HG03135 (cell line): ENCODE measurements at regions not wholly inside any gene's neighbourhood (a gene's known extent, or its start where the extent isn't known, plus 50 kb on each side); places are given as distances from the start of the nearest gene placed in this dataset.
"Not testable (repeated sequence)": the region's sequence is repeated elsewhere in the genome, so short reads cannot be mapped to it uniquely, and the experiment has no call there.

Experiments
- ATAC-seq: cut with Tn5 transposase; IDR thresholded peaks from one replicate; pipeline ENCODE4 v1.9.1; 2021; ENCODE audit warnings: mild to moderate bottlenecking, moderate library complexity; ENCODE audit not compliant: unreplicated experiment

DNA sequence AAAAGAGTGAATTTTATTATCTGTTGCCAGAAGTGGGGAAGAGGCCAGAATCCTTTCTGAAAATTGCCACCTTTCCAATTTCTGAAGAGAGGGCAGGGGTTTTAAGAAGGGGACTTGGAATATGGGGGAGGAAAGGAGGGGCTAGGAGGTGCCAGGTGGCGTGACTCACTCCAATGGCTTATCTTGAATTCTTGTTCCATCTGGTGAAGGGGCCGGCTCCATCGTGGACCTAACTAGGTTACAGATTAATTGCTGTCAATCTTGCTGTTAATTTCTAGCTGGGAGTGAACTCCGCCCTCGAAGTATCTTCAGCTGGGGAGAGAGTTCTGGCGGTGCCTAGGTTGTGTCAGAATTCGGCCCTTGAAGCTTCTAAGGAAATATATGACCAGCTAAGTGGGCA lies 138.7 kb downstream of the YTHDC2 start:
- no peak for ATAC-seq

- no peak for ATAC-seq
Measured at GRCh38 chr5:113654828-113655227, 141.3 kb downstream of the YTHDC2 start.

- no peak for ATAC-seq
Measured at GRCh38 chr5:113660206-113660605, 146.7 kb downstream of the YTHDC2 start.

- no peak for ATAC-seq
Measured at GRCh38 chr5:113660706-113661250, 147.3 kb downstream of the YTHDC2 start.

- ATAC-seq, result no peak
Measured at GRCh38 chr5:113663879-113664541, 150.5 kb downstream of the YTHDC2 start.

DNA sequence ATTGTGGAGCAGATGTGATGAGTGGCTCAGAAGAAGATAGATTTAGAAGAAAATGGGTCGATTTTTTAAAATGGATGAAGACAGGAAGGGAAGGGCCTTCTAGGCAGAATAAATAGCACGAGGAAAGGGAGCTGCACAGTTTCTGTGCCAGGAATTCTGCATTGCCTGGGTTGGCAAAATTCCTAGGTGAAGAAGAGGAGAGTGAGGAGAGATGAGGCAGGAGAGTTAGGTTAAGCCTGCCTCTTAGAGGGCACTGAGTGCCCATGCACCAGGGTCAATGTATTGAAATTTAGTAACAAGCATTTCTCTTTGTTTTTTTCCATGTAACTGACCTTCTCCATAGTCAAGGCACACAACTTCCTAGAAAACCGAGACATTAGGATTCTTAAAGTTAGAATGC lies 159.5 kb downstream of the YTHDC2 start:
- no peak for ATAC-seq

DNA sequence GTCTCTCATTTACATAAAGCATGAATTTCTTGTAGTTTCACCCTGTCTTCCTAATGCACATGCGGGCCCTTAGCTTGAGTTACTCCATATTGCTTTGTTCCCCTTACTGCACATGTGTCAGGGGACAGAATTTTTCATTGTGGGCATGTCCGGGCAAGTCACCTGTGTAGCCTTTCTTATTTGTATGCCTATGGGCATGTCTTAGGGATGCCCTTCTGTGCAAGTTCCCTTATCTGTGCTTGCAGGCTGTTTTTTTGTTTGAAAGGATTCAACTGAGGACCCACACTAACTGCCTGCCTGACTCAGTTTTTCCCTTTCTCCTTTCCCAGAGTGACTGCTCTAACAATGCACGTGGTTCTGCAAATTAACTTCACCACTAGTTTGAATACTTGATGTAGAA lies 161.7 kb downstream of the YTHDC2 start:
- ATAC-seq, result no peak

DNA sequence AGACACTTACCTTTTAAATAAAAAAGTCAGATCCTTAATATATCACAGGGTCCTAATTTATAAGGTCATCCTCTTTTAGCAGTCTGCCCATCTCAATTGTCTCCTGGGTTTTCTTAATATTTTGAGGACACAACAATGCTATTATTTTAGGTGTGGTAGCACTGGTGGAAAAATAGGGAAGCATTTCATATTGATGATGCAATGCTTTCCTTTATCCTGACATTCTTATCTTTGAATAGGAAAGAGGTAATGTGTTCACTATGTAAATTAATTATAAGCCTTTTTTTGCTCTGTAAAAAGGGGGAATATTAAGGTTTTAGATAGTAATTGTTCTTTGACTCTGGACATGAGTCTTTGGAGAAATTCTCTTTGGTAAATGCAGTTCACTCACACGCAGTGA lies 164.7 kb downstream of the YTHDC2 start:
- no peak for ATAC-seq

GRCh38 chr5:113678924-113679575 lies 165.6 kb downstream of the YTHDC2 start:
- no peak for ATAC-seq

GRCh38 chr5:113680534-113680933 lies 167.0 kb downstream of the YTHDC2 start:
- no peak for ATAC-seq

DNA sequence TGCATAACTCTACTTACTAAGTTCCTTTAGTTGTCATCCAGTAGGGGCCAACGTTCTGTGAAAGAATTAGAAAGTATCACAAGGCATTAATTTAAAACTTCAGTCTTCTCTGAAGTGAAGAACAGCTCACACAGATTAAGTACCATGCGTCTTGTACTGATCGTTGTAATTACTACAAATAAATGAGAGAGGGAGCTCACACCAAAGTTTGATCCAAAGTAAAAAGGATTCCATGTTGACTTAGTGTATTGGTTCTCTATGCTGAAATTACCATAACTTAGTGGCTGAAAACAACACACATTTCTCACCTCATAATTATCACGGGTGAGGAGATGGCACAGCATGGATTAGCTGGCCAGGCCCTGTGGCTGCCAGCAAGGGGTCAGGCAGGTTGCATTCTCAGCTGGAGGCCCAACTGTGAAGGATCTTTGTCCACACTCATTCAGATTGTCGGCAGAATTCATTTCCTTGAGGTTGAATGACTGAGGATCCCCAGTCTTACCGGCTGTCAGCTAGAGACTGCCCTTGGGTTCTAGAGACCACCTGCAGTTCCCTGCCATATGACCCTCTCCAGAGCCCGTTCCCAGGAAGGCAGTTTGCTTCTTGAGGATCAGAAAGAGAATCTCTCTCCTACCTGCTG lies 169.1 kb downstream of the YTHDC2 start:
- no peak for ATAC-seq

- ATAC-seq, result no peak
Measured at GRCh38 chr5:113683211-113683610, 169.7 kb downstream of the YTHDC2 start.

- ATAC-seq, result no peak
Measured at GRCh38 chr5:113686599-113686998, 173.1 kb downstream of the YTHDC2 start.

DNA sequence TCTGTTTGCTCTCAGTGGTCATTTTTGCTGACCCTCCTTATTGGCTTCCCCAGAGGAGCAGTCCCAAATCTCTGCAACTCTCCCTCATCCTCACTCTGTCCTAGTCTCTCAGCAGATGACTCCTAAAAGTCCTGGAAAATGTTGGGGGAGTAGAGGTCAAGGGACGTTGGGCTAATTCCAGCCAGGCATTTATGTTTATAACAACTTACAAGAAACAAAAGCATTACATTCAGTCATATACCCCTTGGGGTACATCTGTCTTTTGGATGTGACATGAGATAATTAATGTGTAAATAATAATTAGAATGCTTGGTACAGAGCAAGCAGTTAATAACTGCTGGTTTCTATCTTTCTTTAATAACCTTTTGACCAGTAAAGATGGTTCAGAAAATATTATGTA lies 176.2 kb downstream of the YTHDC2 start:
- no peak for ATAC-seq

GRCh38 chr5:113692466-113692865 lies 179.0 kb downstream of the YTHDC2 start:
- no peak for ATAC-seq

- ATAC-seq, result no peak
Measured at GRCh38 chr5:113692891-113693457, 179.5 kb downstream of the YTHDC2 start.

- no peak for ATAC-seq
Measured at GRCh38 chr5:113693701-113694100, 180.2 kb downstream of the YTHDC2 start.

GRCh38 chr5:113694576-113694975 lies 181.1 kb downstream of the YTHDC2 start:
- ATAC-seq, result no peak

- no peak for ATAC-seq
Measured at GRCh38 chr5:113703266-113703665, 189.8 kb downstream of the YTHDC2 start.

- no peak for ATAC-seq
Measured at GRCh38 chr5:113705657-113706056, 192.2 kb downstream of the YTHDC2 start.

GRCh38 chr5:113713051-113713450 lies 199.6 kb downstream of the YTHDC2 start:
- ATAC-seq, result no peak

DNA sequence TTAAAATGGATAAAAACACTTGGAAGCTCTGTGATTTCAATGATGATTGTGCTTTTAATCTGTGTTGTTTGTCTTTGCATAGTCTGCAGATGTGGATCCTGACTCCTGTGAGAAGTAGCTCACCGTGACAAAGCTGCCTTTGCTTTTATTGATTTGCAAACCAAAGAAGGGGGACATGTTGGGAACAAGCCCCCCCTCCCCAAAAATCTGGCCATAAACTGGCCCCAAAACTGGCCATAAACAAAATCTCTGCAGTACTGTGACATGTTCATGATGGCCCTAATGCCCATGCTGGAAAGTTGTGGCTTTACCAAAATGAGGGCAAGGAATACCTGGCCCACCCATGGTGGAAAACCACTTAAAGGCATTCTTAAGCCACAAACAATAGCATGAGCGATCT lies 202.4 kb downstream of the YTHDC2 start:
- not testable (repeated sequence) for ATAC-seq
